GM23338 (cell line): ENCODE measurements at regions not wholly inside any gene's neighbourhood (a gene's known extent, or its start where the extent isn't known, plus 50 kb on each side); places are given as distances from the start of the nearest gene placed in this dataset.

Source experiments
- ATAC-seq: fragments of 200-7000 bp; cut with Tn5 transposase; 3 replicates; pipeline ENCODE4 v1.9.1; 2020
- DNase-seq: peaks from one replicate; pipeline ENCODE4 v3.0.0-alpha.2; 2015; ENCODE audit warnings: low spot score
- H2AFZ ChIP-seq: fragments of 200-600 bp; sonication (generic); 2 replicates; pipeline ENCODE4 v1.8.0; 2016; ENCODE audit warnings: antibody characterized with exemption, mild to moderate bottlenecking, moderate library complexity
- H3F3A ChIP-seq: fragments of 200-600 bp; sonication (generic); replicated peaks from 2 replicates; pipeline ENCODE4 v1.8.0; 2017; ENCODE audit warnings: antibody characterized with exemption, mixed run types, low read depth
- H3K27ac ChIP-seq: fragments of 200-600 bp; sonication (generic); 2 replicates; pipeline ENCODE4 v1.6.1; 2016; ENCODE audit warnings: low read depth
- H3K27me3 ChIP-seq: fragments of 200-600 bp; sonication (generic); 2 replicates; pipeline ENCODE4 v1.8.0; 2016; ENCODE audit warnings: mild to moderate bottlenecking, mixed run types, moderate library complexity; ENCODE audit not compliant: insufficient read depth
- H3K36me3 ChIP-seq: fragments of 200-600 bp; sonication (generic); 2 replicates; pipeline ENCODE4 v1.8.0; 2016; ENCODE audit warnings: mild to moderate bottlenecking; ENCODE audit not compliant: insufficient read depth
- H3K4me1 ChIP-seq: fragments of 200-600 bp; sonication (generic); 2 replicates; pipeline ENCODE4 v1.8.0; 2016; ENCODE audit warnings: mild to moderate bottlenecking, moderate library complexity; ENCODE audit not compliant: insufficient read depth
- H3K4me2 ChIP-seq: fragments of 200-600 bp; sonication (generic); 2 replicates; pipeline ENCODE4 v1.7.1; 2017; ENCODE audit warnings: mixed run types
- H3K4me3 ChIP-seq: fragments of 200-600 bp; sonication (generic); 2 replicates; pipeline ENCODE4 v1.6.1; 2016; ENCODE audit warnings: mixed run types
- H3K79me2 ChIP-seq: fragments of 200-600 bp; sonication (generic); replicated peaks from 2 replicates; pipeline ENCODE4 v1.8.0; 2017; ENCODE audit warnings: mild to moderate bottlenecking; ENCODE audit not compliant: insufficient read depth
- H3K9me2 ChIP-seq: fragments of 200-600 bp; sonication (generic); 2 replicates; pipeline ENCODE4 v1.8.0; 2017; ENCODE audit not compliant: insufficient read depth
- H4K20me1 ChIP-seq: fragments of 200-600 bp; sonication (generic); replicated peaks from 2 replicates; pipeline ENCODE4 v1.8.0; 2017; ENCODE audit warnings: mild to moderate bottlenecking; ENCODE audit not compliant: insufficient read depth
- H3K27ac Mint-ChIP-seq: 2 replicates; pipeline ENCODE4 v1.8.0; 2020; ENCODE audit warnings: inconsistent platforms, mild to moderate bottlenecking, moderate library complexity, mixed read lengths
- H3K27me3 Mint-ChIP-seq: 3 replicates; pipeline ENCODE4 v1.8.0; 2022; ENCODE audit warnings: low read depth, mild to moderate bottlenecking, moderate library complexity, mixed read lengths, inconsistent platforms; ENCODE audit not compliant: insufficient read depth, poor library complexity
- H3K36me3 Mint-ChIP-seq: 3 replicates; pipeline ENCODE4 v1.8.0; 2021; ENCODE audit warnings: low read depth, mild to moderate bottlenecking, inconsistent platforms, moderate library complexity, mixed read lengths
- H3K4me1 Mint-ChIP-seq: 3 replicates; pipeline ENCODE4 v1.8.0; 2020; ENCODE audit warnings: mild to moderate bottlenecking, inconsistent platforms, mixed read lengths
- H3K4me3 Mint-ChIP-seq: 3 replicates; pipeline ENCODE4 v1.8.0; 2021; ENCODE audit warnings: moderate library complexity, mild to moderate bottlenecking, inconsistent platforms, mixed read lengths
- H3K9me3 Mint-ChIP-seq: 3 replicates; pipeline ENCODE4 v1.8.0; 2020; ENCODE audit warnings: moderate library complexity, mild to moderate bottlenecking, inconsistent platforms, mixed read lengths
- CREB1 ChIP-seq: fragments of 250-450 bp; sonication (Bioruptor Pico); IDR thresholded peaks from 2 replicates; pipeline ENCODE4 v1.5.0; 2020; ENCODE audit warnings: low read depth, mild to moderate bottlenecking, moderate library complexity
- CTCF ChIP-seq, 2 experiments: fragments of 200-600 bp in 1 of 2; sonication (generic) in 1 of 2; conservative IDR thresholded peaks; 2 replicates each; pipeline versions ENCODE4 v1.5.1 to v1.6.1; 2016 to 2017; ENCODE audit warnings: antibody characterized with exemption in 2 of 2, low read depth in 2 of 2, mild to moderate bottlenecking in 2 of 2, moderate library complexity in 1 of 2
- EZH2 ChIP-seq: fragments of 200-600 bp; sonication (generic); IDR thresholded peaks from one replicate; pipeline ENCODE4 v1.8.0; 2017; ENCODE audit warnings: antibody characterized with exemption, mild to moderate bottlenecking, low read depth; ENCODE audit not compliant: unreplicated experiment
- EZH2phosphoT487 ChIP-seq: fragments of 200-600 bp; sonication (generic); IDR thresholded peaks from one replicate; pipeline ENCODE4 v1.8.1; 2018; ENCODE audit warnings: antibody characterized with exemption; ENCODE audit not compliant: unreplicated experiment
- JUNB ChIP-seq: IDR thresholded peaks from one replicate; pipeline ENCODE4 v1.6.1; 2016; ENCODE audit warnings: antibody characterized with exemption; ENCODE audit not compliant: unreplicated experiment
- NANOG ChIP-seq: IDR thresholded peaks from 2 replicates; pipeline ENCODE4 v1.6.1; 2016; ENCODE audit warnings: antibody characterized with exemption, borderline replicate concordance
- REST ChIP-seq: IDR thresholded peaks from one replicate; pipeline ENCODE4 v1.6.1; 2018; ENCODE audit warnings: antibody characterized with exemption; ENCODE audit not compliant: unreplicated experiment
- ZNF114 ChIP-seq: fragments of 250-450 bp; sonication (Bioruptor Pico); IDR thresholded peaks from 2 replicates; pipeline ENCODE4 v1.5.0; 2020; ENCODE audit warnings: mild to moderate bottlenecking, moderate library complexity
- ZNF331 ChIP-seq: fragments of 250-450 bp; sonication (Bioruptor Pico); IDR thresholded peaks from 2 replicates; pipeline ENCODE4 v1.5.0; 2020; ENCODE audit warnings: low read depth, mild to moderate bottlenecking, moderate library complexity
- ZNF462 ChIP-seq: fragments of 250-450 bp; sonication (Bioruptor Pico); IDR thresholded peaks from 2 replicates; pipeline ENCODE4 v1.5.0; 2020; ENCODE audit warnings: mild to moderate bottlenecking, moderate library complexity

- no peak for TF ChIP-seq REST
Observed at GRCh38 chr6:103554911-103555310, 1304.8 kb downstream of the HACE1 start (continued).

- H3K4me3 Mint-ChIP-seq: no peak overlapping the region
- DNase-seq: no peak
- no peak for ATAC-seq
- H3K9me2 ChIP-seq: no peaks in the 10 kb centered on the region
- no peaks in the 10 kb centered on the region for H3F3A ChIP-seq
- H3K27ac Mint-ChIP-seq: no peak overlapping the region
- H4K20me1 ChIP-seq: no peaks in the 10 kb centered on the region
- TF ChIP-seq ZNF114 (no peak), CREB1 (CRISPR knock-in tag) (no peak), NANOG (no peak), ZNF331 (CRISPR knock-in tag) (no peak), EZH2phosphoT487 (no peak), EZH2 (no peak), JUNB (no peak), CTCF (conservative IDR thresholded peaks at IDR 0.05; ENCODE audit: low read depth in 2 of 2) (no peak), ZNF462 (no peak)
- H3K27ac ChIP-seq: no peak overlapping the region
- no peaks in the 10 kb centered on the region for H3K36me3 Mint-ChIP-seq
- H3K27me3 ChIP-seq: no peaks in the 10 kb centered on the region
- H3K4me1 Mint-ChIP-seq: peaks cover 23% of the 10 kb centered on the region
- peaks cover 2% of the 10 kb centered on the region for H3K27me3 Mint-ChIP-seq
- no peaks in the 10 kb centered on the region for H3K9me3 Mint-ChIP-seq
- H3K4me3 ChIP-seq: no peak overlapping the region
- no peaks in the 10 kb centered on the region for H3K79me2 ChIP-seq
- no peak overlapping the region for H2AFZ ChIP-seq
- no peak overlapping the region for H3K4me2 ChIP-seq
- peaks cover 17% of the 10 kb centered on the region for H3K4me1 ChIP-seq
- H3K36me3 ChIP-seq: no peaks in the 10 kb centered on the region
Observed at GRCh38 chr6:103538381-103538780, 1321.3 kb downstream of the HACE1 start.
